ENCODE measurements at regions not wholly inside any gene's neighbourhood (a gene's known extent, or its start where the extent isn't known, plus 50 kb on each side); places are given as distances from the start of the nearest gene placed in this dataset.

GRCh38 chr18:43372773-43373172 lies 95.5 kb upstream of the SYT4 start:
- no peak for TF ChIP-seq POLR2A (IDR thresholded peaks at IDR 0.05; ENCODE audit: low read depth, low read length)
- no peak for TF ChIP-seq POLR2AphosphoS5 (IDR thresholded peaks at IDR 0.05; ENCODE audit: low read depth, low read length)
- TF ChIP-seq TAF1 (IDR thresholded peaks at IDR 0.05; ENCODE audit: borderline replicate concordance, low read depth, low read length), result no peak
